GM12878 (cell line): ENCODE measurements at regions not wholly inside any gene's neighbourhood (a gene's known extent, or its start where the extent isn't known, plus 50 kb on each side); places are given as distances from the start of the nearest gene placed in this dataset.

Source experiments
- ATAC-seq: fragments of 200-7000 bp; cut with Tn5 transposase; 3 replicates; pipeline ENCODE4 v1.9.1; 2020; ENCODE audit warnings: mild to moderate bottlenecking, moderate library complexity
- BruUV-seq: library from RNA; stranded (reverse); fragments of 400-500 nt; replicated peaks from 2 replicates; lab custom pipeline; 2021; lab: Mats Ljungman, UMichigan
- CTCF ChIA-PET: fragments of 300-600 bp; sonication (Branson Sonifier 250); formaldehyde crosslinking; extraction: SDS; loops from one replicate; lab custom pipeline; 2021; ENCODE audit warnings: inconsistent platforms; lab: Yijun Ruan, JAX
- POLR2A ChIA-PET: fragments of 350-600 bp; formaldehyde crosslinking; extraction: SDS; loops from one replicate; lab custom pipeline; 2021; ENCODE audit warnings: inconsistent platforms; lab: Charles Lee
- RAD21 ChIA-PET: fragments of 300-600 bp; sonication (Branson Sonifier 250); formaldehyde crosslinking; loops from one replicate; lab custom pipeline; 2023; ENCODE audit warnings: antibody characterized with exemption; ENCODE audit not compliant: unreplicated experiment; lab: Charles Lee
- SMC1A ChIA-PET: fragments of 300-600 bp; sonication (Branson Sonifier 250); formaldehyde crosslinking; loops from one replicate; lab custom pipeline; 2023; ENCODE audit not compliant: unreplicated experiment, uncharacterized antibody; lab: Charles Lee
- DNase-seq: peaks from one replicate; pipeline ENCODE4 v3.0.0-alpha.2; 2011; ENCODE audit warnings: low read depth, low spot score
- FAIRE-seq: peaks from 3 replicates; lab custom pipeline; 2011; peaks lifted over from hg19 to GRCh38; lab: Jason Lieb, UNC
- H2AFZ ChIP-seq: 2 replicates; pipeline ENCODE4 v1.6.0; 2011; ENCODE audit warnings: low read depth, low read length, control low read depth; ENCODE audit not compliant: control insufficient read depth
- H3K27ac ChIP-seq: 2 replicates; pipeline ENCODE4 v1.5.1; 2011; ENCODE audit warnings: control low read depth; ENCODE audit not compliant: control insufficient read depth, insufficient read depth
- H3K27me3 ChIP-seq, 2 experiments: replicated peaks in 1 of 2; 2 replicates each; pipeline versions ENCODE4 v1.6.0 to v1.6.1; 2011; ENCODE audit warnings: low read length in 1 of 2; ENCODE audit not compliant: control insufficient read depth in 2 of 2, insufficient read depth in 2 of 2
- H3K36me3 ChIP-seq, 2 experiments: 2 replicates each; pipeline ENCODE4 v1.5.1; 2011; ENCODE audit warnings: low read length in 1 of 2; ENCODE audit not compliant: control insufficient read depth in 2 of 2, insufficient read depth in 2 of 2
- H3K4me1 ChIP-seq: 2 replicates; pipeline ENCODE4 v1.6.1; 2011; ENCODE audit warnings: mild to moderate bottlenecking, low read length, moderate library complexity, mixed read lengths; ENCODE audit not compliant: control insufficient read depth, insufficient read depth
- H3K4me2 ChIP-seq: 2 replicates; pipeline ENCODE4 v1.6.0; 2011; ENCODE audit warnings: control low read depth; ENCODE audit not compliant: control insufficient read depth, insufficient read depth
- H3K4me3 ChIP-seq: fragments of 200-600 bp; sonication (generic); 2 replicates; pipeline ENCODE4 v1.5.1; 2016
- H3K79me2 ChIP-seq: 2 replicates; pipeline ENCODE4 v1.6.0; 2011; ENCODE audit warnings: low read length; ENCODE audit not compliant: control insufficient read depth, insufficient read depth
- H3K9ac ChIP-seq: 2 replicates; pipeline ENCODE4 v1.8.0; 2011; ENCODE audit warnings: low read length, control low read depth, mixed read lengths; ENCODE audit not compliant: control insufficient read depth, insufficient read depth
- H3K9me3 ChIP-seq: replicated peaks from 3 replicates; pipeline ENCODE4 v1.5.1; 2011; ENCODE audit warnings: mild to moderate bottlenecking, low read length; ENCODE audit not compliant: control insufficient read depth, insufficient read depth
- H4K20me1 ChIP-seq: 2 replicates; pipeline ENCODE4 v1.6.0; 2011; ENCODE audit not compliant: control insufficient read depth, insufficient read depth
- BACH1 ChIP-seq: fragments of 450-650 bp; IDR thresholded peaks from 2 replicates; pipeline ENCODE4 v1.6.1; 2017; ENCODE audit warnings: mild to moderate bottlenecking, borderline replicate concordance
- BMI1 ChIP-seq: fragments of 450-650 bp; IDR thresholded peaks from 2 replicates; pipeline ENCODE4 v1.6.1; 2016; ENCODE audit warnings: mild to moderate bottlenecking, moderate library complexity, borderline replicate concordance
- BRCA1 ChIP-seq: IDR thresholded peaks from 2 replicates; pipeline ENCODE4 v1.6.1; 2011; ENCODE audit warnings: low read depth, low read length, improper control_type of control experiment
- CHD1 ChIP-seq: IDR thresholded peaks from 2 replicates; pipeline ENCODE4 v1.6.1; 2012; ENCODE audit warnings: low read depth, low read length, improper control_type of control experiment
- FOS ChIP-seq: IDR thresholded peaks from 3 replicates; pipeline ENCODE4 v1.6.1; 2011; ENCODE audit warnings: borderline replicate concordance; ENCODE audit not compliant: insufficient read length; ENCODE audit errors: extremely low read depth
- MEF2B ChIP-seq: fragments of 450-650 bp; IDR thresholded peaks from 2 replicates; pipeline ENCODE4 v1.6.1; 2018; ENCODE audit warnings: mild to moderate bottlenecking, moderate library complexity; ENCODE audit not compliant: partially characterized antibody, poor library complexity, severe bottlenecking
- NR2C1 ChIP-seq: fragments of 450-650 bp; IDR thresholded peaks from 2 replicates; pipeline ENCODE4 v1.6.1; 2017; ENCODE audit warnings: antibody characterized with exemption, mild to moderate bottlenecking, moderate library complexity
- PAX5 ChIP-seq: IDR thresholded peaks from 2 replicates; pipeline ENCODE4 v1.6.1; 2011; ENCODE audit warnings: low read depth, low read length, borderline replicate concordance
- RB1 ChIP-seq: fragments of 450-650 bp; formaldehyde crosslinking; IDR thresholded peaks from 2 replicates; pipeline ENCODE4 v1.6.1; 2017; ENCODE audit warnings: mild to moderate bottlenecking, borderline replicate concordance
- RUNX3 ChIP-seq: IDR thresholded peaks from 2 replicates; pipeline ENCODE4 v1.6.1; 2012; ENCODE audit warnings: low read length, inconsistent platforms
- SMAD1 ChIP-seq: fragments of 450-650 bp; IDR thresholded peaks from 2 replicates; pipeline ENCODE4 v1.6.1; 2018; ENCODE audit warnings: mild to moderate bottlenecking, low read depth; ENCODE audit not compliant: partially characterized antibody
- SMAD5 ChIP-seq: IDR thresholded peaks from 2 replicates; pipeline ENCODE4 v1.6.1; 2016; ENCODE audit warnings: antibody characterized with exemption, low read depth
- SRF ChIP-seq, 2 experiments: IDR thresholded peaks; 2 replicates each; pipeline ENCODE4 v1.6.1; 2011; ENCODE audit warnings: low read depth in 2 of 2, low read length in 2 of 2, mild to moderate bottlenecking in 1 of 2, moderate library complexity in 1 of 2
- TCF7 ChIP-seq: IDR thresholded peaks from 2 replicates; pipeline ENCODE4 v1.6.1; 2014; ENCODE audit warnings: antibody characterized with exemption, borderline replicate concordance
- ZNF384 ChIP-seq: IDR thresholded peaks from 2 replicates; pipeline ENCODE4 v1.6.1; 2012; ENCODE audit warnings: low read depth, mild to moderate bottlenecking, low read length, improper control_type of control experiment, borderline replicate concordance
- ZSCAN29 ChIP-seq: fragments of 450-650 bp; IDR thresholded peaks from 2 replicates; pipeline ENCODE4 v1.6.1; 2017; ENCODE audit warnings: mild to moderate bottlenecking, moderate library complexity
- WGBS: methylation state at CpG from one replicate; pipeline ENCODE4 v1.1.6; 2016; ENCODE audit warnings: low lambda C conversion rate; ENCODE audit not compliant: insufficient replicate concordance, insufficient coverage; ENCODE audit errors: missing lambda C conversion rate; 5-methylcytosine and 5-hydroxymethylcytosine counted together
- in situ Hi-C: fragments of 300-500 bp; cut with MboI; formaldehyde crosslinking; loops from 9 replicates; pipeline ENCODE4 v1.14.3; 2018; ENCODE audit warnings: mixed read lengths
- intact Hi-C: fragments of 100-400 bp; cut with micrococcal nuclease; formaldehyde crosslinking; loops from one replicate; pipeline ENCODE4 v1.14.2; 2022; ENCODE audit not compliant: unreplicated experiment
- TF ChIP-seq, protein P1 (sequence below): fragments of 450-650 bp; formaldehyde crosslinking; IDR thresholded peaks from 2 replicates; pipeline ENCODE4 v1.4.0; 2020; ENCODE audit warnings: mild to moderate bottlenecking, moderate library complexity

DNA sequence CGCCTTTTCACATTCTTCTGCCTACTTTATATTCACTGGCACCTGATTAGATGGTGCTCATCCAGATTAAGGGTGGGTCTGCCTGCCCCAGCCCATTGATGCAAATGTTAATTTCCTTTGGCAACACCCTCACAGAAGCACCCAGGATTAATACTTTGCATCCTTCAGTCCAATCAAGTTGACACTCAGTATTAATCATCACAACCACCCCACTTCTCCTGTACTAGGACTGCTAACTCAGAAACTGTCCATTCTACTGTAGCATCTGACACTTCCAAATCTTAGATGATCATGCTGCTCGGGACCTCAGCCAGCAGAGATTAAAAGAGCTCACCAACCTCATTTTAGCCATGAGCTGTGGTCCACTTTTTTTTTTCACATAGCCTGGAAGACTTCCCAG is 268.5 kb downstream of the SATB2 start:
- H3K79me2 ChIP-seq, result no peaks in the 10 kb centered on the region
- H3K27me3 ChIP-seq, result no peaks in the 10 kb centered on the region
- no peak for DNase-seq
- ChIA-PET POLR2A (no interaction called here), SMC1A (interaction anchor here (1.0 to 5.2 kb wide), 3 partner anchors 10 to 41 kb away, joined by 3 to 29 read pairs (median 6); no protein-coding TSS in a partner anchor), RAD21 (interaction anchor here (1.2 kb wide), 1 partner anchor 11 kb away, joined by 4 read pairs; no protein-coding TSS in a partner anchor)
- in situ Hi-C loops (no loop called here), intact Hi-C loops (no loop called here)
- no peaks in the 10 kb centered on the region for H3K9me3 ChIP-seq
- FAIRE-seq, result no peak
- H3K27ac ChIP-seq, result no peak overlapping the region
- H4K20me1 ChIP-seq, result no peaks in the 10 kb centered on the region
- no peak overlapping the region for H3K4me3 ChIP-seq
- 5% methylated on average over 2 of the region's 2 CpGs for WGBS
- no peak for ATAC-seq
- H3K4me2 ChIP-seq, result no peak overlapping the region
- TF ChIP-seq FOS, result no peak
- no peak for TF ChIP-seq ZSCAN29
- no peak for TF ChIP-seq CHD1
- TF ChIP-seq PAX5, result no peak
- no peak for TF ChIP-seq RB1
- no peak for TF ChIP-seq TCF7
- no peak for TF ChIP-seq ZNF384
- no peak for TF ChIP-seq SRF (IDR thresholded peaks at IDR 0.05; ENCODE audit: low read depth in 2 of 2, low read length in 2 of 2)
- no peak for TF ChIP-seq NR2C1
- no peak for TF ChIP-seq SMAD5
- TF ChIP-seq BACH1, result no peak
- TF ChIP-seq, protein P1, sequence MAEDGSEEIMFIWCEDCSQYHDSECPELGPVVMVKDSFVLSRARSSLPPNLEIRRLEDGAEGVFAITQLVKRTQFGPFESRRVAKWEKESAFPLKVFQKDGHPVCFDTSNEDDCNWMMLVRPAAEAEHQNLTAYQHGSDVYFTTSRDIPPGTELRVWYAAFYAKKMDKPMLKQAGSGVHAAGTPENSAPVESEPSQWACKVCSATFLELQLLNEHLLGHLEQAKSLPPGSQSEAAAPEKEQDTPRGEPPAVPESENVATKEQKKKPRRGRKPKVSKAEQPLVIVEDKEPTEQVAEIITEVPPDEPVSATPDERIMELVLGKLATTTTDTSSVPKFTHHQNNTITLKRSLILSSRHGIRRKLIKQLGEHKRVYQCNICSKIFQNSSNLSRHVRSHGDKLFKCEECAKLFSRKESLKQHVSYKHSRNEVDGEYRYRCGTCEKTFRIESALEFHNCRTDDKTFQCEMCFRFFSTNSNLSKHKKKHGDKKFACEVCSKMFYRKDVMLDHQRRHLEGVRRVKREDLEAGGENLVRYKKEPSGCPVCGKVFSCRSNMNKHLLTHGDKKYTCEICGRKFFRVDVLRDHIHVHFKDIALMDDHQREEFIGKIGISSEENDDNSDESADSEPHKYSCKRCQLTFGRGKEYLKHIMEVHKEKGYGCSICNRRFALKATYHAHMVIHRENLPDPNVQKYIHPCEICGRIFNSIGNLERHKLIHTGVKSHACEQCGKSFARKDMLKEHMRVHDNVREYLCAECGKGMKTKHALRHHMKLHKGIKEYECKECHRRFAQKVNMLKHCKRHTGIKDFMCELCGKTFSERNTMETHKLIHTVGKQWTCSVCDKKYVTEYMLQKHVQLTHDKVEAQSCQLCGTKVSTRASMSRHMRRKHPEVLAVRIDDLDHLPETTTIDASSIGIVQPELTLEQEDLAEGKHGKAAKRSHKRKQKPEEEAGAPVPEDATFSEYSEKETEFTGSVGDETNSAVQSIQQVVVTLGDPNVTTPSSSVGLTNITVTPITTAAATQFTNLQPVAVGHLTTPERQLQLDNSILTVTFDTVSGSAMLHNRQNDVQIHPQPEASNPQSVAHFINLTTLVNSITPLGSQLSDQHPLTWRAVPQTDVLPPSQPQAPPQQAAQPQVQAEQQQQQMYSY (CRISPR knock-in tag), result no peak
- no peak for TF ChIP-seq BMI1
- no peak for TF ChIP-seq MEF2B
- no peak for TF ChIP-seq SMAD1
- TF ChIP-seq RUNX3, result no peak
- TF ChIP-seq BRCA1, result no peak
- TF ChIP-seq, all 136 proteins: peak for 0
- Histone ChIP-seq H3K4me1 (no peaks in the 10 kb centered on the region), H3K9ac (no peak overlapping the region), H3K36me3 (no peaks in the 10 kb centered on the region), H2AFZ (no peak overlapping the region)
- CTCF ChIA-PET, result no interaction called here
- BruUV-seq, result no TSS peak
